ENCODE measurements at regions not wholly inside any gene's neighbourhood (a gene's known extent, or its start where the extent isn't known, plus 50 kb on each side); places are given as distances from the start of the nearest gene placed in this dataset.

DNA sequence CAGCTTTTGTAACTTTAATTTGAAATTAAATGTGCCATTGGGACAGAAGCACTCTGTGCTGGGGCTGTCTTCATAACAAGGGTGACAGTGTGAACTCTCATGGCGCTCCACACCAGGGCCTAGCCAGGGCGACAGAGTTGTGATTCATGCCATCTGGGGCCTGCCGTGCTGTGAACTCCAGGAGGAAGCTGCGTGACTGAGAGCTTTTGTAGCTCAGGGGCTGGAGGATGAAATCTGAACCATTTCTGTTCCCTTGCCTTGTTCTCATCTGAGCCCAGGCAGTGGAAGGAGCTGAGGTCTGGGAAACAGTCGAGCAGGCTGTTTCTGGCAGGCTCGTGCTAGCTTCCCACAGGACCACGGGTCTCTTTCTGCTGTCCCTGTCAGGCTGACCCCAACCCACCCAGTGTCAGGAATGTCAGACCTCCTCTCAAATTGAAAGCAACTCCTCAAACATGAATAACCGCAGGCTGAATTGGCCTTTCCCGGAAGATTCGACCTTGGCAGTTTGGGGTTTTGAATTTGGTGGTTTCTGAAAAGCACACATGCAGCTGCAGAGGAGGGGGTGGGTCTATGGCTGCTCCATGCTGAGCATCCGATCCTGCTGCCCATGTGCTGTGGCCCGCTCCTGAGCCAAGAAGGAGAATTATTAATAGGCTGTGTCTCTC is 69.2 kb upstream of the RPS23 start:
- no peak for DNase-seq

GRCh38 chr5:82346399-82347165 is 68.4 kb upstream of the RPS23 start:
- no peak for DNase-seq

DNA sequence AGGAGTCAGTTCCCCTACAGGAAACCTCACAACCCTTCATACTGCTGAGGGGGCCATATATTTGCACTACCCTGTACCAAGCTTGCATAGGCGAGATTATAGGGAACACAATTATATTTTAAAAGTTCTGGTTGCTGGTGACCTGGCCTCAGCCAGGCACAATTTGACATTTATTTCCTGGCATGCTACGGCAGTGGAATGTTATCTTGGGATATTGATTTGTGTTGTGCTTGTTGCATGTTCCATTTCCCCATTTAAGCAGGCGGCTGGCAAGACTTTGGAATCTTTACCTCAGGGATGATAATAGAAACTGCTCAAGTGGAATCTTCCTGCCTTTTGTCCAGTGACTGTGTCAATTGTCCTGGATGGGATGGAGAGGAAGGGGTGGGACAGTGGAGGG is 67.0 kb upstream of the RPS23 start:
- no peak for DNase-seq

DNA sequence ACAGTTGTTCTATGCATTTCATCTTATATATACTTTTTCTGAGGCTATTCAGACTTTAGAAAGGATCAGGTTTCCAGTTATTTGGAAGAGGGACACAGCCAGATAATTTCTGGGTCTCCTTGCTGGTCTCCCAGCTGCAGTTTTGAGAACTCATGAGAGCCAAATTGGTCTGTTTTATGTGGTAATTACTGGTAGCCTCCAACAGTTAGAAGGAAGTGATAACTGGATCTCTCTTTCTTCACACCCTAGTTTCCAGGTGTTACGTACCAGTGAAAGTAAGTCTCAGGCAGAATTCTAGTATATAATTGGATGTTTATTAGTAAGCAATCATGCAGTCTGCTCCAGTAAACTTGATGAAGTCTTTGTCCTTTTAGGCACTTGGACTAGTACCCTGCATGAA is 63.2 kb upstream of the RPS23 start:
- DNase-seq = no peak

DNA sequence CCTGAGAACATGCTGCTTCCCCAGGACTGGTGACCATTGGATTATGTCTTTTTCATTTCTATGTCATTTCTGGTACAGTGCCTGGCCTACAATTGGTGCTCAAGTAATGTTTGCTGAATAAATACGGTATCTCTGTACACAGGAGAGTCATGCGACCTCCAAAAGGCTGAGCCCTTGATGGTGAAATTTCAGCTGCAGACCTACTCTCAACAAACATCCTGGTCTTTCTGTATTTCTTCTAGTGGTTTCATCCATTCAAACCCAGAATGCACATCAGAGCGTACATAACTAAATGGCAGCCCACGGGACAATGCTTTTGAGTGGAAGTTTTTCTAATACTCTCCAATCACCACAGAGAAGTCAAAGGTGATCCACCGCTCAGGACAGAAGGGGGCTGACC is 62.6 kb upstream of the RPS23 start:
- no peak for DNase-seq

DNA sequence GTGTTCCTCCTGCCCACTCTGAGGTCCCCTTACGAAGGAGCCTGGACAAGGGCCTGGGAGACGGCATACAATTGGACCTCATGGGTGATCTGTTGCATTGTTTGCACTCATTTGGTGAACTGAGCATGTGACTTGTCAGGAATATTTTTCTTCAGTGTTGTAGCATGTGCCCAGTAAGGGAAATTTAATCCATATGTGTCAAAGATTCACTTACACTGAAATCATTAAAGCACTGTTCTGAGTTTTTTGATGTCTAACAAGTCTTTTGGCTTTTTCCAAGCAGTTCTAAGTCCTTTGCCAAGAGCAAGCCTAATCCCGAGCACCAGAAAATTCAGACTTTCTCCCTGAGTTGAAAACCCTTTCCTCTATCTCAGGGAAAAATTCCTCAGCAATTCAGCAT is 61.6 kb upstream of the RPS23 start:
- no peak for DNase-seq

GRCh38 chr5:82338771-82339373 is 60.7 kb upstream of the RPS23 start:
- no peak for DNase-seq

DNA sequence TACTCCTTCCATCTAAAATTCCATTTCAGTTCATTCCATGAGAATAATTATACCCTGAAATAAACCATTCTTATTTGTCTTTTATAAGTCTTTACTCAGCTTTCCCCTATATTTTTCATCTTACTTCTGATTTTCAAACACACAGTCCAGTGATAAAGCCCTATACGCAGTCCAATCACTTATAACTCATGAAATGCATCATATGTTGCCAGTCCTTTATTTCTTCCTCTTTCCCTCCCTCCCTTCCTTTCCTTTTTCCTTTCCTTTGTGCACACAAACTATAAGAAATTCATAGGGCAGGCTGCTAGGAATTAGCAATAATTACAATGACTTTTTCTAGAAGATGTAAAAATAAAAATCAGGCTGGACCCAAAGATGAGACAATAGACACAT is 58.8 kb upstream of the RPS23 start:
- no peak for DNase-seq

GRCh38 chr5:82336226-82336958 is 58.2 kb upstream of the RPS23 start:
- no peak for DNase-seq

DNA sequence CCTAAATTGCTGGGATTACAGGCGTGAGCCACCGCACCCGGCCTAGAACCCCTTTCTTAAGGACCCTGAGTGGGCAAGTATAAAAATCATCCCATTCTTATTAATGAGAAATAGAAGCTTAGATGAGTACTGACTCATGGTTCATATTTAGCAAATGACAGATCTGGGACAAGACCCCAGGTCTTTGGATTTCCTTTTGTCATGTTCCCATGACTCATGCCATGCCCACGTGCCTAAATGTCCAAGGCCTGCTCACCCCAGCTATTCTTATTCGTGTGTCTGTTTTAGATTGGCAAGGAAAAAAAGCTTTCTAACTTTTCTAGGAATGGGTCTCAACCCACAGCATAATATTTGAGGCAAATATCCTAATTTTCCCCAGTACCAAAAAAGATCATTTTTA is 57.7 kb upstream of the RPS23 start:
- DNase-seq = no peak

DNA sequence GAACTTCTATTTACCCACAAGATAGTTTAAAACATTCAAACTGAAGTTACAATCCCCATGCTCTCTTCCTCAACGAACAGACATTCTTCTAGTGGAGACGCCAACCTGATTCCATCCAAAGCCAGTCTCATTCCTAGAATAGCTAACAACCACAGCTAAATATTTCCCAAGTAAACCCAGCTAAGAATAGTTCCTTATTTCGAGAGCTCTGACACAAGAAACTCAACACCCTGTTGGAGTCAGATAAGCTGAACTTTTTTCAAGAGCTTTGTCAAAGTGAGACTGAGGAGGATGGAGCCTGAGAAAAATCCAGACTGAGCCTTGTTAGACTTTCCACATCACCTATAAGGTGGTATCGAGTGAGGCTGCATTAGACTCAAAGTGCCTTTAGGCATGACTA is 56.7 kb upstream of the RPS23 start:
- DNase-seq = no peak

- no peak for DNase-seq
These were observed 56.0 kb upstream of the RPS23 start for GRCh38 chr5:82334085-82334692.

GRCh38 chr5:82332886-82333615 is 54.9 kb upstream of the RPS23 start:
- no peak for DNase-seq

- DNase-seq = no peak
These were observed 54.1 kb upstream of the RPS23 start for GRCh38 chr5:82332064-82332855.

DNA sequence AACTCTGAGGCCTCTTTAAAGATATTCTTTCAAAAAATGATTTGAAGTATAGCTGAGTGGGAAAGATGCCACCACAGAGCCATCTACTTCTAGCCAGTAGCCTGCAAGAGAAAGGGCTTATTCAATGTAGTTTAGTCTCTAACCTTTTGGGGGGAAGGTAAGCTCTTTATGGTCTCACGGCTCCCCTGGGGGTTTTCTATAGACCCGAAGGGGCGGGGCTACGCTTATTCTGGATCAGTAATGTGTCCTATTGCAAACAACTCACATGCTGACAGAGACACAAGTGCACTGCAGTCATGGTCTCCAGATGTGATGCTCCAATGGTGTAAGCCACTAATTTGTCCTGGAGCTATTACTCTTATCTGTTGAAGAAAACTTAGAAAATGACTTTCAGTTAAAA is 53.4 kb upstream of the RPS23 start:
- DNase-seq = no peak

DNA sequence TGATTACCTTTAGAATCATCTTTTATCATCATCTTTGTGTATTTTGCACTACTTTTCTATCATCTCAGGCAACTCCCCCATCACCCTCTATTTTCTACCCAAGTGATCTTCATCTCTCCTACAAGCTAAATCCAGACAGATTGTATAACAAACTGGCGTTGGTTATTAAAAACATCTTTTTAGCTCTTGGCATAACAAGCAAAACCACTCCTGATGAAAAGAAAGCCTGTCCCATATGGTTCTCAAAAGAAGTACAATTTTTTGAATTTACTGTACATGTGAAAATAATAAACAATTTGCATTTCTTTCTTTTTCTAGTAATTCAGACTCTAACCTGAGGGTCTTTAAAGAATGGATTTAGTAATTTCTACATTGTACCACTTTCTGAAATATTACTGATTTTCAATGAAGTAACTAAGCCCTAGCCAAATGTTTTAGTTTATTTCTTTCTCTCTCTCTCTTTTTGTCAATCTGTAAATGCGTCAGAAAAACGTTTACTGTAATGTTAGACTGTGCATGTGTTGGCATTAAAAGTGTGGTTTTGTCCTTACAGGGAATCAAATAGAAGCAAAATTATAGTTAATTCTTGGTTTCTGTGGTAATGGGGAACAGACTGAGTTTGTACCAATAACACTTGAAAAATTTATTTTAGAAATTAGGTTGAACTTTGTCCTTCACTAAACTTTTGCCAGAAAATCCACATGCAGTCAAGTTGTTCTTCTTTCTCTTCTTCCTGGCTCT is 52.5 kb upstream of the RPS23 start:
- DNase-seq = no peak

- DNase-seq = no peak
These were observed 51.2 kb upstream of the RPS23 start for GRCh38 chr5:82329393-82329792.
